ENCODE measurements at regions not wholly inside any gene's neighbourhood (a gene's known extent, or its start where the extent isn't known, plus 50 kb on each side); places are given as distances from the start of the nearest gene placed in this dataset.

GRCh38 chr5:115378754-115379153 is 82.3 kb upstream of the CCDC112 start:
- TF ChIP-seq POLR2AphosphoS5 (IDR thresholded peaks at IDR 0.05): no peak
- TF ChIP-seq, protein P1, sequence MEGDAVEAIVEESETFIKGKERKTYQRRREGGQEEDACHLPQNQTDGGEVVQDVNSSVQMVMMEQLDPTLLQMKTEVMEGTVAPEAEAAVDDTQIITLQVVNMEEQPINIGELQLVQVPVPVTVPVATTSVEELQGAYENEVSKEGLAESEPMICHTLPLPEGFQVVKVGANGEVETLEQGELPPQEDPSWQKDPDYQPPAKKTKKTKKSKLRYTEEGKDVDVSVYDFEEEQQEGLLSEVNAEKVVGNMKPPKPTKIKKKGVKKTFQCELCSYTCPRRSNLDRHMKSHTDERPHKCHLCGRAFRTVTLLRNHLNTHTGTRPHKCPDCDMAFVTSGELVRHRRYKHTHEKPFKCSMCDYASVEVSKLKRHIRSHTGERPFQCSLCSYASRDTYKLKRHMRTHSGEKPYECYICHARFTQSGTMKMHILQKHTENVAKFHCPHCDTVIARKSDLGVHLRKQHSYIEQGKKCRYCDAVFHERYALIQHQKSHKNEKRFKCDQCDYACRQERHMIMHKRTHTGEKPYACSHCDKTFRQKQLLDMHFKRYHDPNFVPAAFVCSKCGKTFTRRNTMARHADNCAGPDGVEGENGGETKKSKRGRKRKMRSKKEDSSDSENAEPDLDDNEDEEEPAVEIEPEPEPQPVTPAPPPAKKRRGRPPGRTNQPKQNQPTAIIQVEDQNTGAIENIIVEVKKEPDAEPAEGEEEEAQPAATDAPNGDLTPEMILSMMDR (IDR thresholded peaks at IDR 0.05): no peak
- TF ChIP-seq EP300 (IDR thresholded peaks at IDR 0.05): no peak
